ENCODE measurements at regions not wholly inside any gene's neighbourhood (a gene's known extent, or its start where the extent isn't known, plus 50 kb on each side); places are given as distances from the start of the nearest gene placed in this dataset.

DNA sequence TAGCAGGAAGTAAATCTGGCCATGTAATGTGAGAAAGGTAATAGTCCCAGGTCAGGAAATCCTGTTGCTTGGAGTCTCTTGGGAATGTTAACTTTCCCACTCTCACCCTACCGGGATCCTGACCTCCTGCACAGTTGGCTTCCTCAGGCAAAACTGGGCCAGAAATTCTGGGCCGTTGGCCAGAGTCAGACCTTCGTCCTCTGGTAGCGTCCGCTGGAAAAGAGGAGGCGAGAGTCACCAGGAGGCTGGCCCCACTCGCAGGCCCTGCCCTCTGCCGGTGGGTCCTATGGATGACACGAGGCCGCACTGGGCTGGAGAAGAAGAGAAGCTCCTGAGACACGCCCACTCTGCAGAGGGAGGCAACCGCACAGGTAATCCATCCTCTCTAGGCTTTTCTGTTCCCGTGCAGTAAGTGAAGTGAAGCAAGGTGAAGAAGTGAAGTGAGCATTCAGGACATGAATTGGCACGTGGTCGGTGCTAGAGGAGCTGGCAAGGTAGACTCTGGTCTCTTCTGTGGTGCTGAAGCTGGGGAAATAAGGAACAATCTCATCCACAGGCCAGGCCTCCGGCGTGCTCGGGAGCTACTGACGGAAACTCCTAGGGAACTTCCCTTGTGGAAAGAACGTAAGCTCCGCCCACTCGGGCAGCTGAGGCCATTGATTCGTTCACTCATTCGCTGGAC is 182.7 kb upstream of the GLI2 start:
- TF ChIP-seq, protein P1, sequence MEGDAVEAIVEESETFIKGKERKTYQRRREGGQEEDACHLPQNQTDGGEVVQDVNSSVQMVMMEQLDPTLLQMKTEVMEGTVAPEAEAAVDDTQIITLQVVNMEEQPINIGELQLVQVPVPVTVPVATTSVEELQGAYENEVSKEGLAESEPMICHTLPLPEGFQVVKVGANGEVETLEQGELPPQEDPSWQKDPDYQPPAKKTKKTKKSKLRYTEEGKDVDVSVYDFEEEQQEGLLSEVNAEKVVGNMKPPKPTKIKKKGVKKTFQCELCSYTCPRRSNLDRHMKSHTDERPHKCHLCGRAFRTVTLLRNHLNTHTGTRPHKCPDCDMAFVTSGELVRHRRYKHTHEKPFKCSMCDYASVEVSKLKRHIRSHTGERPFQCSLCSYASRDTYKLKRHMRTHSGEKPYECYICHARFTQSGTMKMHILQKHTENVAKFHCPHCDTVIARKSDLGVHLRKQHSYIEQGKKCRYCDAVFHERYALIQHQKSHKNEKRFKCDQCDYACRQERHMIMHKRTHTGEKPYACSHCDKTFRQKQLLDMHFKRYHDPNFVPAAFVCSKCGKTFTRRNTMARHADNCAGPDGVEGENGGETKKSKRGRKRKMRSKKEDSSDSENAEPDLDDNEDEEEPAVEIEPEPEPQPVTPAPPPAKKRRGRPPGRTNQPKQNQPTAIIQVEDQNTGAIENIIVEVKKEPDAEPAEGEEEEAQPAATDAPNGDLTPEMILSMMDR (IDR thresholded peaks at IDR 0.05): no peak
- no peak for TF ChIP-seq POLR2A (IDR thresholded peaks at IDR 0.05)
